H1 (cell line): ENCODE measurements at regions not wholly inside any gene's neighbourhood (a gene's known extent, or its start where the extent isn't known, plus 50 kb on each side); places are given as distances from the start of the nearest gene placed in this dataset.

Source experiments
- CTCF ChIP-seq, 3 experiments: IDR thresholded peaks; 1 replicate in 2 of 3; 2 replicates in 1 of 3; pipeline versions ENCODE4 v1.5.1 to v1.6.1; 2011; ENCODE audit warnings: low read length in 3 of 3, mild to moderate bottlenecking in 3 of 3, inconsistent platforms in 2 of 3, low read depth in 1 of 3, moderate library complexity in 1 of 3; ENCODE audit not compliant: insufficient read depth in 1 of 3; ENCODE audit errors: control extremely low read depth in 1 of 3
- JUN ChIP-seq: IDR thresholded peaks from 2 replicates; pipeline ENCODE4 v1.6.1; 2011; ENCODE audit warnings: low read depth, mild to moderate bottlenecking, improper control_type of control experiment, low read length
- POU5F1 ChIP-seq: IDR thresholded peaks from 2 replicates; pipeline ENCODE4 v1.6.1; 2011; ENCODE audit warnings: low read depth, mild to moderate bottlenecking, low read length, moderate library complexity
- SIRT6 ChIP-seq: IDR thresholded peaks from one replicate; pipeline ENCODE4 v1.7.1; 2012; ENCODE audit warnings: low read length, inconsistent platforms
- SP4 ChIP-seq: IDR thresholded peaks from 2 replicates; pipeline ENCODE4 v1.6.1; 2012; ENCODE audit warnings: low read length, inconsistent platforms
- USF2 ChIP-seq: IDR thresholded peaks from 2 replicates; pipeline ENCODE4 v1.6.1; 2011; ENCODE audit warnings: low read length, improper control_type of control experiment

- TF ChIP-seq USF2 = no peak
- no peak for TF ChIP-seq POU5F1
- TF ChIP-seq CTCF (IDR thresholded peaks at IDR 0.05; ENCODE audit: control extremely low read depth in 1 of 3, insufficient read depth in 1 of 3, low read depth in 1 of 3, low read length in 3 of 3) = no peak
- TF ChIP-seq SP4 = no peak
- TF ChIP-seq JUN = no peak
- no peak for TF ChIP-seq SIRT6
Measured at GRCh38 chr4:3682236-3683076, 83.7 kb upstream of the ADRA2C start (continued).
